GM12864 (cell line): ENCODE measurements at regions not wholly inside any gene's neighbourhood (a gene's known extent, or its start where the extent isn't known, plus 50 kb on each side); places are given as distances from the start of the nearest gene placed in this dataset.

Experiments used
- DNase-seq: peaks from one replicate; pipeline ENCODE4 v3.0.0-alpha.2; 2011; ENCODE audit warnings: low read depth
- H3K4me3 ChIP-seq: 2 replicates; pipeline ENCODE4 v1.5.1; 2011; ENCODE audit warnings: mild to moderate bottlenecking, low read depth, low read length, control low read depth
- TF ChIP-seq, protein P1 (sequence below): IDR thresholded peaks from 2 replicates; pipeline ENCODE4 v1.5.1; 2011; ENCODE audit warnings: low read depth, mild to moderate bottlenecking, moderate library complexity, low read length, control low read depth, inconsistent platforms; ENCODE audit errors: missing control alignments

DNA sequence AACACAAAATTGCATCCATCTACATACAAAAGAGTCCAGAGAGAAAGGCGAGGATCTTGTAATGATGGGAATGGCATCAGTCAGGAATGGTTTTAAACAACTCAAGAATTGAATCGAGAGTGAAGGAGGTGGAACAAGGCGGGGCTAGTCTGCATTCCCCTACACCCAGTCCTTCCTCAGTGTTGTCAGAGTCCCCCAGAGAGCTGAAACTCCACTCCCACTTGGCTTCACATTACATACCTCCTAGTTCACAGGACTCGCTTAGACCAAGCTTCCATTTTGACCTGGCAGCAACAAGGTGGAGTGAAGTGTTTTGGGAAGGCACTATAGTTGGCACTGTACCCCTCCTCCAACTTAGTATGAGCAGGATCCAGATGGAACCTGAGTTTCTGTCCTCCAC is 1273.5 kb upstream of the CRIM1 start:
- H3K4me3 ChIP-seq = no peak overlapping the region
- DNase-seq = no peak
- TF ChIP-seq, protein P1, sequence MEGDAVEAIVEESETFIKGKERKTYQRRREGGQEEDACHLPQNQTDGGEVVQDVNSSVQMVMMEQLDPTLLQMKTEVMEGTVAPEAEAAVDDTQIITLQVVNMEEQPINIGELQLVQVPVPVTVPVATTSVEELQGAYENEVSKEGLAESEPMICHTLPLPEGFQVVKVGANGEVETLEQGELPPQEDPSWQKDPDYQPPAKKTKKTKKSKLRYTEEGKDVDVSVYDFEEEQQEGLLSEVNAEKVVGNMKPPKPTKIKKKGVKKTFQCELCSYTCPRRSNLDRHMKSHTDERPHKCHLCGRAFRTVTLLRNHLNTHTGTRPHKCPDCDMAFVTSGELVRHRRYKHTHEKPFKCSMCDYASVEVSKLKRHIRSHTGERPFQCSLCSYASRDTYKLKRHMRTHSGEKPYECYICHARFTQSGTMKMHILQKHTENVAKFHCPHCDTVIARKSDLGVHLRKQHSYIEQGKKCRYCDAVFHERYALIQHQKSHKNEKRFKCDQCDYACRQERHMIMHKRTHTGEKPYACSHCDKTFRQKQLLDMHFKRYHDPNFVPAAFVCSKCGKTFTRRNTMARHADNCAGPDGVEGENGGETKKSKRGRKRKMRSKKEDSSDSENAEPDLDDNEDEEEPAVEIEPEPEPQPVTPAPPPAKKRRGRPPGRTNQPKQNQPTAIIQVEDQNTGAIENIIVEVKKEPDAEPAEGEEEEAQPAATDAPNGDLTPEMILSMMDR = no peak

DNA sequence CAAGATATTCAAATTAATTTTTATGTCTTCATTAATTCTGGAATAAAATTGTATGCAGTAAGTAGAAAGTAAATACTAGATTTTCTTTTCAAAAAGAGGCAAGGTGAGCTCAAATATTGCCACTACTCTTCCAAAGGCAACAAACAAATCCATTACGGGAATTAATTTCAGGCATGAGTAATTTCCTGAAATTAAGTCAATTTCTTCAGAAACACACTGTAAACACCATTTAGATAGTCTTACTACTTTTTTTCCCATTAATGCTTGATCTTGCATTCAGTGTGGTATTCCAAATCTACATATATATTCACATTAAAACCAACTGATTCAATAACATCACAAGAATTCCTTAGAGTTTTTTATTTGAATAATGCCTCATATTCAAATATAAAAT is 1274.0 kb upstream of the CRIM1 start:
- TF ChIP-seq, protein P1 = no peak
- no peak for DNase-seq
- H3K4me3 ChIP-seq = no peak overlapping the region

DNA sequence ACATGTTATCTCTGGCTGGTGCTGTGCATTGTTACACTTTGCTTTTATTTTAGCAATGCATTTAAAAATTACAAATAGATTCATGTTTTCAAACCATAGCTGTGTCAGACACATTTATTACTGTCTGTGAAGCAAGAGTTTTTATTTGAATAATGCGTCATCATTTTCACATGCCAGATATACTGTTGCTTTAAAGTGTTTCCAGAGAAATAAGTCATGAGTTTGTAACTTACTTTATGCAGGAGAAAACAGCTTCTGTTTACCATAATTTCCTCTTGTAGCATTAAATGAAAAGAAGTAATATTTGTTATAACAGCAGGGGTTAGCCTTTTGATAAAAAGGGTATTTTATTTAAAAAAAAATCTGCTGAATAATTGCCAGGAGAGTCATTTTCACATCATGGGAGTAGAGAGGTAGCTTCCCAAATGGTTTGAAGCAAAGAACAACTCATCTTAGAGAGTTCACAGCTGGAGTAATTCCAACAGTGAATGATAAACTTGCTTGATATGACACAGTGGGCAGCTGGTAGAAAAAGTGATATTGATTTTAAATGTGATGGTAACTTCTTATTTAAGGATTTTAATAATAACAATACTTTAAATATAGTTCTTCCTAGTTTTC is 1274.5 kb upstream of the CRIM1 start:
- no peak overlapping the region for H3K4me3 ChIP-seq
- no peak for DNase-seq
- TF ChIP-seq, protein P1 = no peak

DNA sequence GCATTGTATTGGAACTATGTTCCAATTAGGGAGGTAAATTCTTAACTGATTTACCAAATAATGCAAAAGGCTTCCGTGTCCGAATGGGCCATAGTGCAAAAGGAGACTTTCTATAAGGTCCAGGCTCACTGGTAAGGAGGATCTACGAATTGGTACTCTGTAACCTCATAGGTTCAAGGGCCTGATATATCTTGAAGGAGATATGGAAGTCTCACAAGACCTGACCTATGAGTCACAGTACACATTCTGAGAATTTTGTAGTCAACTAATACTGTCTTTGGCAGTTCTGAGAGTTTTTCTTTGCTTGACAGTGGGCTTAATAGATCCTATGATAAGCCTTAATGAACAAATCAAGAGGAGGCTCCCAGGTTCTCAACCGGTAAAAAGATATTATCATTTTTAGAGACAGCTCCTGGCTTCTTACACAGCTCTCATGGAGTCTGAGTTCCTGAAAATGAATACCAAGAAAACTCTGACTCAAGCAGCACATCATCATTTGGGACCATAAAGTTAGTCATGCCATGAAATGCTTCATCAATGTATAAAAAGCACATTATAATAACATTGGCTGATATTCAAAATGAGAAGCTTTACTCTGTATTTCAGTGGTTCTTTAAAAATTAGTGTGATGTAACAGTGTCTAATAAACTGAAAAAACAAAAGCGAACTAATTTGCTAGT is 1275.2 kb upstream of the CRIM1 start:
- H3K4me3 ChIP-seq = no peak overlapping the region
- TF ChIP-seq, protein P1 = no peak
- DNase-seq = no peak

DNA sequence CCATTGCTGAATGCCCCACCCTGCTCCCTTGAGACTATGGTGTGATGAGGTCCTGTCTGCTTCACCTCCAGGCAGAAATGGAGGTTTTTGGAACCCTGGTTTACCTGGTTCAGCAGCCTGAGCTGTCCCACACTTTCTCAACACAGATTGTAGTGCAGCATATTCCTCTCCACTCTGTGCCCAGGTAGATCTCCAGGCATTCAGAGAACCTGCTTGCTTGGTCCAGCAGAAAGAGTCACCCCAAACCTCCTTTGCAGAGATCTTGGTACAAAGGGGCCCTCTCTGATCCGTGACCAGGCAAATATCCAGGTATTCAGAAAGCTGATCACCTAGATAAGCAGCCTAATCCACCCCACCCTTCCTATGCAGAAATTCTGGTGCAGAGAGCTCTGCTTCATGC is 1288.2 kb upstream of the CRIM1 start:
- DNase-seq = no peak
- H3K4me3 ChIP-seq = no peak overlapping the region
- TF ChIP-seq, protein P1 = no peak

DNA sequence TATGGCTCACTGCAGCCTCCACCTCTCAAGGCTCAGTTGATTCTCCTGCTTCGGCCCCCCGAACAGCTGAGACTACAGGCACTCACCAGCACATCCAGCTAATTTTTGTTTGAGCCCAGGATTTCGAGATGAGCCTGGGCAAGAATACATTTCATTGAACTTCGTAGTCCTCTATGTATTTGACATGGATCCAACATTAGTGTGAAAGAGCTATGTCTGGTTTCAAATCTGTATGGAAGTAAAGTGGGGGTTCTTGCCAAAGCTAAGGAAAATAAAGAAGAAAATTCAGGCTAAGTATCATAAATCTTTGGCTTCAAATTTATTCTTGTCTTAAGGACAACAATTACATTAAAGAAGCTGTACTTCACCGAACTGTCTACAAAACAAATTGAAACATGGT is 1291.7 kb upstream of the CRIM1 start:
- H3K4me3 ChIP-seq = no peak overlapping the region
- no peak for DNase-seq
- TF ChIP-seq, protein P1 = no peak

DNA sequence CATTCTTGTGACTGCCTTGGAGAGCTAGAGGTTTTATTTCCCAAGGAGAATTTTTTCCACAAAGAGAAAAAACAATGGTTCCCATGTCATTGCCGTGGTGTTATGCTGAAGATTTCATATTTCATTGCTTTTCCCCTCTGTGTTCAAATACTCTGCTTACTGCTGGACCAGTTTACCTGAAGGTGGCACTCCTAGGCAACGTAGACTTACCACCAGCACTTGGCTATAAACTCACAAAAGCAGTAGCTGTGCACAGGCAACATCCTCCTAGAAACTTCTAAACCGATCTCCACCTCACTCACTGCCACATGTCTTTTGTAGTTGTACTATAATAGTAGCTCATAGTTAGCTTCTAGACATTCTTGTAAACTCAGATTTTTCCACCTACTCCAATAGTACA is 1319.7 kb upstream of the CRIM1 start:
- H3K4me3 ChIP-seq = no peak overlapping the region
- DNase-seq = no peak
- TF ChIP-seq, protein P1 = no peak
